B cell (primary cell): ENCODE measurements at regions not wholly inside any gene's neighbourhood (a gene's known extent, or its start where the extent isn't known, plus 50 kb on each side); places are given as distances from the start of the nearest gene placed in this dataset.

Source experiments
- ATAC-seq: fragments of 200-7000 bp; cut with Tn5 transposase; one replicate; pipeline ENCODE4 v1.10.0; 2021; ENCODE audit warnings: low read depth, mild to moderate bottlenecking, moderate number of reproducible peaks, moderate library complexity
- CTCF ChIA-PET: fragments of 350-600 bp; sonication (Branson Sonifier 250); formaldehyde crosslinking; loops from one replicate; lab custom pipeline; 2021; ENCODE audit warnings: antibody characterized with exemption, inconsistent platforms; lab: Charles Lee
- POLR2A ChIA-PET: fragments of 350-600 bp; sonication (Branson Sonifier 250); formaldehyde crosslinking; loops from one replicate; lab custom pipeline; 2021; ENCODE audit warnings: antibody characterized with exemption; lab: Charles Lee
- DNase-seq: peaks from one replicate; pipeline ENCODE4 v3.0.0; 2013
- H2AFZ ChIP-seq: 2 replicates; pipeline ENCODE4 v1.6.1; 2012; ENCODE audit warnings: mild to moderate bottlenecking, low read depth, low read length; ENCODE audit not compliant: insufficient read depth, poor library complexity, severe bottlenecking
- H3K27ac ChIP-seq, 2 donors: 1 replicate in 1 of 2; 2 replicates in 1 of 2; pipeline ENCODE4 v1.5.1; 2012 to 2013; ENCODE audit warnings: low read length in 2 of 2, mild to moderate bottlenecking in 2 of 2, moderate library complexity in 1 of 2
- H3K27me3 ChIP-seq, 4 experiments: fragments of 200-600 bp in 1 of 4; sonication (generic) in 1 of 4; replicated peaks in 1 of 4; 1 replicate in 2 of 4; 2 replicates in 2 of 4; pipeline versions ENCODE4 v1.6.1 to v1.7.0; 2013 to 2016; ENCODE audit warnings: low read length in 3 of 4, mild to moderate bottlenecking in 2 of 4, mixed read lengths in 1 of 4, moderate library complexity in 1 of 4; ENCODE audit not compliant: insufficient read depth in 4 of 4, control insufficient read depth in 3 of 4; ENCODE audit errors: control extremely low read depth in 1 of 4
- H3K36me3 ChIP-seq, 2 experiments: replicated peaks in 1 of 2; 1 replicate in 1 of 2; 2 replicates in 1 of 2; pipeline versions ENCODE4 v1.6.1 to v1.7.1; 2013; ENCODE audit warnings: low read length in 1 of 2; ENCODE audit not compliant: insufficient read depth in 2 of 2, control insufficient read depth in 1 of 2; ENCODE audit errors: control extremely low read depth in 1 of 2, extremely low read depth in 1 of 2
- H3K4me1 ChIP-seq, 2 donors: fragments of 200-600 bp in 1 of 2; sonication (generic) in 1 of 2; 1 replicate in 1 of 2; 2 replicates in 1 of 2; pipeline versions ENCODE4 v1.5.1 to v1.6.1; 2013 to 2017; ENCODE audit warnings: low read length in 2 of 2; ENCODE audit not compliant: control insufficient read depth in 2 of 2, insufficient read depth in 2 of 2
- H3K4me2 ChIP-seq: replicated peaks from 2 replicates; pipeline ENCODE3; 2012; ENCODE audit warnings: mild to moderate bottlenecking, low read depth, low read length; ENCODE audit not compliant: poor library complexity, severe bottlenecking
- H3K4me3 ChIP-seq, 5 experiments: fragments of 200-600 bp in 1 of 5; sonication (generic) in 1 of 5; 1 replicate in 3 of 5; 2 replicates in 2 of 5; pipeline versions ENCODE4 v1.5.1 to v1.7.0; 2011 to 2016; ENCODE audit warnings: low read length in 4 of 5, mild to moderate bottlenecking in 4 of 5, low read depth in 2 of 5, control low read depth in 1 of 5, moderate library complexity in 1 of 5; ENCODE audit not compliant: insufficient read depth in 1 of 5; ENCODE audit errors: control extremely low read depth in 1 of 5, extremely low read depth in 1 of 5
- H3K79me2 ChIP-seq: fragments of 200-600 bp; sonication (generic); one replicate; pipeline ENCODE4 v1.6.0; 2016; ENCODE audit warnings: low read length; ENCODE audit not compliant: control insufficient read depth, insufficient read depth
- H3K9ac ChIP-seq: fragments of 200-600 bp; sonication (generic); 2 replicates; pipeline ENCODE4 v1.6.1; 2017; ENCODE audit warnings: mild to moderate bottlenecking, low read length, moderate library complexity
- H3K9me3 ChIP-seq, 3 donors: one replicate each; pipeline versions ENCODE4 v1.6.1 to v1.7.1; 2013; ENCODE audit warnings: low read length in 2 of 3; ENCODE audit not compliant: control insufficient read depth in 2 of 3, insufficient read depth in 1 of 3; ENCODE audit errors: control extremely low read depth in 1 of 3
- H4K20me1 ChIP-seq: 2 replicates; pipeline ENCODE4 v1.6.0; 2012; ENCODE audit warnings: mild to moderate bottlenecking, low read length; ENCODE audit not compliant: insufficient read depth, control insufficient read depth, poor library complexity, severe bottlenecking
- H3K27ac Mint-ChIP-seq: one replicate; pipeline ENCODE4 v1.8.0; 2021; ENCODE audit warnings: mixed read lengths
- H3K27me3 Mint-ChIP-seq: one replicate; pipeline ENCODE4 v1.8.0; 2021; ENCODE audit warnings: mixed read lengths
- H3K4me1 Mint-ChIP-seq: one replicate; pipeline ENCODE4 v1.8.0; 2021; ENCODE audit warnings: mixed read lengths
- H3K4me3 Mint-ChIP-seq: one replicate; pipeline ENCODE4 v1.8.0; 2021; ENCODE audit warnings: mixed read lengths
- H3K9me3 Mint-ChIP-seq: one replicate; pipeline ENCODE4 v1.8.0; 2022; ENCODE audit warnings: mixed read lengths; ENCODE audit not compliant: insufficient read depth
- EZH2 ChIP-seq: IDR thresholded peaks from 2 replicates; pipeline ENCODE4 v1.6.1; 2012; ENCODE audit warnings: borderline replicate concordance, low read depth, mild to moderate bottlenecking, moderate library complexity, low read length; ENCODE audit not compliant: insufficient read depth, poor library complexity, severe bottlenecking
- WGBS: methylation state at CpG from one replicate; pipeline ENCODE4 v1.1.5; 2013; ENCODE audit warnings: missing lambda C conversion rate; ENCODE audit not compliant: insufficient coverage; 5-methylcytosine and 5-hydroxymethylcytosine counted together
- intact Hi-C: fragments of 100-400 bp; cut with micrococcal nuclease; formaldehyde crosslinking; loops from one replicate; pipeline ENCODE4 v1.10.0; 2022
- TF ChIP-seq, protein P1 (sequence below): fragments of 200-600 bp; IDR thresholded peaks from one replicate; pipeline ENCODE4 v1.8.0; 2022; ENCODE audit warnings: antibody characterized with exemption, mild to moderate bottlenecking

DNA sequence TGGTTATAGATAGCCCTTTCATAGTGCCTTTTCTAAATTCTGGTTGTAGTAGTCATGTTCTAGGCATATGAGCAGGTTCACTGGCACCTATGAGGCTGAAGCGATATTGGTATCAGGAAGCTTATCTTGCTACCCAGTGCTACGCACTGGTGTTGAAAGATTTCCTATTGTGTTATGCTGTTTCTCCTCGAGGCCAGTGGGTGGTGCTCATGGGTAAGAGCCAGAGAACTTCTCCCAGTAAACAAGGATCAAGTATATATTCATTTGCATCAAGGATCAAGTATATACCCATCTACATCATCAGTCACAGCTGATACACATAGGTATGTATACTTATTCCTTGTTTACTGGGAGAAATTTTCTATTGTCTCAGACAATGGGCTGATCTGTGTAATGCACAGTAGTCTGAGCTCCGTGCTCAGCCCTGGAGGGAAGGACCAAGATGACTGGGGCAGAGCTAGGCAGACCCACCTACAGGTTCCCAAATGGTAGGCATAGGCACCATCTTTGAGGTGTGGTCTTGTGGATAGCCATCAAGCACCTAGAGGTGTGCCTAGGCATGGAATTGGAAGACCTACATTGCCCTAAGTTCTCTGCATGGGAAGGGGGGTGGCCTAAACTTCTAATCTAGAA lies 101.2 kb upstream of the GALNT13 start:
- Histone ChIP-seq H4K20me1 (no peaks in the 10 kb centered on the region), H3K9ac (no peak overlapping the region), H3K4me3 (no peak overlapping the region), H3K4me1 (no peaks in the 10 kb centered on the region), H3K79me2 (no peaks in the 10 kb centered on the region), H3K27me3 (no peaks in the 10 kb centered on the region), H3K36me3 (no peaks in the 10 kb centered on the region), H3K27ac (no peak overlapping the region), H2AFZ (no peak overlapping the region), H3K9me3 (peaks cover 0 to 22% (median 20%) of the 10 kb centered on the region in 3 donors), H3K4me2 (no peak overlapping the region)
- intact Hi-C loops: no loop called here
- 60% methylated on average over 1 of the region's 4 CpGs for WGBS
- Mint-ChIP-seq H3K4me3 (no peak overlapping the region), H3K27me3 (no peaks in the 10 kb centered on the region), H3K9me3 (peaks cover 2% of the 10 kb centered on the region), H3K4me1 (no peaks in the 10 kb centered on the region), H3K27ac (no peak overlapping the region)
- TF ChIP-seq, protein P1, sequence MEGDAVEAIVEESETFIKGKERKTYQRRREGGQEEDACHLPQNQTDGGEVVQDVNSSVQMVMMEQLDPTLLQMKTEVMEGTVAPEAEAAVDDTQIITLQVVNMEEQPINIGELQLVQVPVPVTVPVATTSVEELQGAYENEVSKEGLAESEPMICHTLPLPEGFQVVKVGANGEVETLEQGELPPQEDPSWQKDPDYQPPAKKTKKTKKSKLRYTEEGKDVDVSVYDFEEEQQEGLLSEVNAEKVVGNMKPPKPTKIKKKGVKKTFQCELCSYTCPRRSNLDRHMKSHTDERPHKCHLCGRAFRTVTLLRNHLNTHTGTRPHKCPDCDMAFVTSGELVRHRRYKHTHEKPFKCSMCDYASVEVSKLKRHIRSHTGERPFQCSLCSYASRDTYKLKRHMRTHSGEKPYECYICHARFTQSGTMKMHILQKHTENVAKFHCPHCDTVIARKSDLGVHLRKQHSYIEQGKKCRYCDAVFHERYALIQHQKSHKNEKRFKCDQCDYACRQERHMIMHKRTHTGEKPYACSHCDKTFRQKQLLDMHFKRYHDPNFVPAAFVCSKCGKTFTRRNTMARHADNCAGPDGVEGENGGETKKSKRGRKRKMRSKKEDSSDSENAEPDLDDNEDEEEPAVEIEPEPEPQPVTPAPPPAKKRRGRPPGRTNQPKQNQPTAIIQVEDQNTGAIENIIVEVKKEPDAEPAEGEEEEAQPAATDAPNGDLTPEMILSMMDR: no peak
- TF ChIP-seq EZH2: no peak
- ChIA-PET POLR2A (no interaction called here), CTCF (no interaction called here)
- DNase-seq (no peak), ATAC-seq (no peak)

DNA sequence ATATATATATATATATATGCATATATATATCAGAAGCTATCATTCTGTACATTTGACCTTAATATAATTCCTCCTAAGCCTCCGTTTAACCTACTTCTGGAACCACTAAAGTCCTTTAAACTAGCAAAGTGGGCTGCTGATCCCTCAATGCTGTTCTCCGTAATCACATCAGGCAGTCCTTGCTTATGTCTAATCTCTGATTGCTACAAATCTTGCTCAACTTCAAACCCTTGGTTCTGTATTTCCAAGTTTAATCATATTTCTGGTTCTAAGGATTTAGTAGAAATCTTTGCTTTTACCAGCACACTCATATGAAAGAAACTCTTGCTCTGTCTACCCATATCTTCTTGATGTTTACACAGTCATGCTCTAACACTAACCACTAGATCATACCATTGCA lies 91.5 kb upstream of the GALNT13 start:
- no peaks in the 10 kb centered on the region for H3K27me3 Mint-ChIP-seq
- H3K27ac Mint-ChIP-seq: no peak overlapping the region
- TF ChIP-seq, protein P1: no peak
- TF ChIP-seq EZH2: no peak
- Histone ChIP-seq H3K79me2 (no peaks in the 10 kb centered on the region), H2AFZ (no peak overlapping the region), H3K27ac (no peak overlapping the region), H3K9me3 (peaks cover 0 to 10% (median 0%) of the 10 kb centered on the region in 3 donors), H3K4me1 (no peaks in the 10 kb centered on the region), H3K27me3 (no peaks in the 10 kb centered on the region), H3K36me3 (no peaks in the 10 kb centered on the region), H3K4me2 (no peak overlapping the region), H4K20me1 (no peaks in the 10 kb centered on the region), H3K4me3 (no peak overlapping the region), H3K9ac (no peak overlapping the region)
- ChIA-PET CTCF (no interaction called here), POLR2A (no interaction called here)
- ATAC-seq: no peak
- no peak for DNase-seq
- 88% methylated on average over 1 of the region's 2 CpGs for WGBS
- intact Hi-C loops: no loop called here
- H3K4me1 Mint-ChIP-seq: no peaks in the 10 kb centered on the region
- no peak overlapping the region for H3K4me3 Mint-ChIP-seq
- peaks cover 5% of the 10 kb centered on the region for H3K9me3 Mint-ChIP-seq
